BLaER1 treated with 17β-estradiol and CSF1 and Interleukin-3, amounts not matched to agents 10 nM and 100 nM (cell line): ENCODE measurements at regions not wholly inside any gene's neighbourhood (a gene's known extent, or its start where the extent isn't known, plus 50 kb on each side); places are given as distances from the start of the nearest gene placed in this dataset.

Source experiments
- H3K27ac ChIP-seq, 11 experiments: shearing (Covaris generic); formaldehyde crosslinking; 2 replicates each; pipeline ENCODE4 v1.8.1; 2022
- H3K27me3 ChIP-seq, 11 experiments: shearing (Covaris generic); formaldehyde crosslinking; 2 replicates each; pipeline ENCODE4 v1.8.1; 2022
- H3K36me3 ChIP-seq, 11 experiments: shearing (Covaris generic); formaldehyde crosslinking; 2 replicates each; pipeline ENCODE4 v1.8.1; 2022
- H3K4me1 ChIP-seq, 10 experiments: shearing (Covaris generic); formaldehyde crosslinking; 2 replicates each; pipeline ENCODE4 v1.8.1; 2022
- H3K4me2 ChIP-seq, 11 experiments: shearing (Covaris generic); formaldehyde crosslinking; 2 replicates each; pipeline ENCODE4 v1.8.1; 2022
- H3K4me3 ChIP-seq, 10 experiments: shearing (Covaris generic); formaldehyde crosslinking; 2 replicates each; pipeline ENCODE4 v1.8.1; 2022
- H3K9ac ChIP-seq, 11 experiments: shearing (Covaris generic); formaldehyde crosslinking; 2 replicates each; pipeline ENCODE4 v1.8.1; 2022
- H3K9me3 ChIP-seq, 11 experiments: shearing (Covaris generic); formaldehyde crosslinking; replicated peaks in 1 of 11; 2 replicates each; pipeline ENCODE4 v1.8.1; 2022
- H4K20me1 ChIP-seq, 11 experiments: shearing (Covaris generic); formaldehyde crosslinking; 2 replicates each; pipeline ENCODE4 v1.8.1; 2022
- Cebpa-rat ChIP-seq, 11 experiments: shearing (Covaris generic); IDR thresholded peaks; 2 replicates each; pipeline ENCODE4 v1.8.1; 2022

DNA sequence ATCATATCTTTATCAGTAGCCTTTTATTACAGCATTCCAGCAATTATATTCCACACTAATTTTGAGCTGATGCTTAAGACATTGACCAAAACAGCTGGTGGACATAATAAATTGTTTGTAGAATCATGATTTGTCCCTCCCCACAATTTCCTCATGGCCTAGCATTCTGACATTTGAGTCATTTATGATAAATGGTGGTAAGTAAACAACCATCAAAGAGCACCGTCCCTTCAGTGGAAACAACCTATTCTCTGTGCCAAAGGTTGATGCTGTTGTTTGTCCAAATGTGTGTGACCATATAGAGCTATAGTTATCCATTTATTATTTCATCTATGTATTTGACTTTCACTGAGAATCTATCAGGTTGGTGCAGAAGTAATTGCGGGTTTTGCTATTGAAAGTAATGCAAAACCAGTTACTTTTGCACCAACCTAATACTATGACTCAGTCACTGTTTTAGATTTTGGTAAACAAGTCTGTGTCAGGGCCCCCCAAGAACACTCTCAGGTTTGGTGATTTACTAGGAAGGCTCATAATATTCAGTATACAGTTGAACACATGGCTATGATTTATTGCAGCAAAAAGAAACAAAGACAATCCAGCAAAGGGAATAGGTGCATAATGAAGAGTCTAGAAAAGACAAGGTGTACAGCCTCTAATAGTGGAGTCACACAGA lies 608.7 kb upstream of the REG3G start:
- Histone ChIP-seq H3K4me2 (no peak overlapping the region), H3K9ac (no peak overlapping the region), H4K20me1 (no peaks in the 10 kb centered on the region), H3K4me3 (no peak overlapping the region), H3K27me3 (no peaks in the 10 kb centered on the region), H3K4me1 (no peaks in the 10 kb centered on the region), H3K27ac (no peak overlapping the region), H3K36me3 (no peaks in the 10 kb centered on the region), H3K9me3 (no peaks in the 10 kb centered on the region)
- no peak for TF ChIP-seq Cebpa-rat (IDR thresholded peaks at IDR 0.05)

DNA sequence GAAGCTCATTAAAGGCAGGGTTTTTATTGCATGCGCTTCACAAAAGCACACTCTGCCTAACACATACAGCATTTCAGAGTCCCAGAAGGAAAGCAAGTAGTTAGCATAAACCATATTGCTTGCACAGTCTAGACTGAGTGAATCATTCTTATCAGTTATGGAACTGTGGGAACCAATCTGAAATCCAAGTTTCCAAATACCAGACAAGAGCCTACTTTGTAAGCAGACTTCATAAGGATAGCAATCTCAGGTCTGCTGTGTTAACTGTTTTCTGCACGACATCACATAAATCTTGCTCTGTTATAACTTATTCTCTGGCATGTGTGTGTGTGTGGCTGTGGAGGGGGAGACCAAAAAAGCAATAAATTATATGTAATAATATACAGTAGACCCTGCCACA lies 608.1 kb upstream of the REG3G start:
- Histone ChIP-seq H3K4me2 (no peak overlapping the region), H3K9me3 (no peaks in the 10 kb centered on the region), H3K4me1 (no peaks in the 10 kb centered on the region), H3K36me3 (no peaks in the 10 kb centered on the region), H4K20me1 (no peaks in the 10 kb centered on the region), H3K27me3 (no peaks in the 10 kb centered on the region), H3K4me3 (no peak overlapping the region), H3K9ac (no peak overlapping the region), H3K27ac (no peak overlapping the region)
- no peak for TF ChIP-seq Cebpa-rat (IDR thresholded peaks at IDR 0.05)

DNA sequence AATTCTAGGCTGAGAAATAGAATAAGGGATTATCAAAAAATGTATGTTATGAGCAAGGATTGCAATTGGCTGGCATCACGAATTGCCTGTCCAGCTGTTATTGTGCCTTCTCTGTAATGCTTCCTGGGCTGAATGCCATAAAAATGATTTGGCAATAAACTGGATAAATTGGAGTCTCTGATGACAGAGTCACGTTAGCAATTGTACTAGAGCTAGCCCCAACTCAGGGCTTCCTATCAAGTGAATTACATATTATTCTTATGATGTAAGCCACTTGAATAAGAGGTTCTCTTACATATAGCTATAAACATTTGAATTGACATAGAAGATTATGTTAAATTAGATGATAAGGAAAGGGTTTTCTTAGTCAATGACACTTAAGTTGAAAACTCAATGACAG lies 607.5 kb upstream of the REG3G start:
- no peaks in the 10 kb centered on the region for H3K9me3 ChIP-seq
- H3K27ac ChIP-seq: no peak overlapping the region
- H3K36me3 ChIP-seq: no peaks in the 10 kb centered on the region
- H4K20me1 ChIP-seq: no peaks in the 10 kb centered on the region
- H3K27me3 ChIP-seq: no peaks in the 10 kb centered on the region
- H3K4me2 ChIP-seq: no peak overlapping the region
- no peak for TF ChIP-seq Cebpa-rat (IDR thresholded peaks at IDR 0.05)
- H3K4me1 ChIP-seq: no peaks in the 10 kb centered on the region
- no peak overlapping the region for H3K4me3 ChIP-seq
- no peak overlapping the region for H3K9ac ChIP-seq

DNA sequence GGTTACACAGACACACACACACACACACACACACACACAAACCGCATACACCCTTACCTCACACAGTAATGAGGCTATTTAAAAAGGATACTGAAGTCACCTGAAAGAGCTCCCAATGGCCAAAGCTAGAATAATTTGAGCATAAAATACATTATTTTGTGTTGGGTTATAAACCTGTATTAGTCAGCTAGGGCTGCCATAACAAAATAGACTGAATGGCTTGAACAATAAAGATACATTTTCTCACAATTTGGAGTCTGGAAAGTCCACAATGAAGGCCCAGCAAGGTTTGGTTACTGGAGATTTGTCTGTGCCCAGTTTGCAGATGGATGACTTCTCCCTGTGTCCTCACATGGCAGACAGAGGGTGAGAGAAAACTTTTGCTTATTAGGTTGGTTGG lies 605.4 kb upstream of the REG3G start:
- Histone ChIP-seq H3K36me3 (no peaks in the 10 kb centered on the region), H3K9me3 (no peaks in the 10 kb centered on the region), H4K20me1 (no peaks in the 10 kb centered on the region), H3K4me3 (no peak overlapping the region), H3K27me3 (no peaks in the 10 kb centered on the region), H3K9ac (no peak overlapping the region), H3K4me2 (no peak overlapping the region), H3K27ac (no peak overlapping the region), H3K4me1 (no peaks in the 10 kb centered on the region)
- no peak for TF ChIP-seq Cebpa-rat (IDR thresholded peaks at IDR 0.05)

DNA sequence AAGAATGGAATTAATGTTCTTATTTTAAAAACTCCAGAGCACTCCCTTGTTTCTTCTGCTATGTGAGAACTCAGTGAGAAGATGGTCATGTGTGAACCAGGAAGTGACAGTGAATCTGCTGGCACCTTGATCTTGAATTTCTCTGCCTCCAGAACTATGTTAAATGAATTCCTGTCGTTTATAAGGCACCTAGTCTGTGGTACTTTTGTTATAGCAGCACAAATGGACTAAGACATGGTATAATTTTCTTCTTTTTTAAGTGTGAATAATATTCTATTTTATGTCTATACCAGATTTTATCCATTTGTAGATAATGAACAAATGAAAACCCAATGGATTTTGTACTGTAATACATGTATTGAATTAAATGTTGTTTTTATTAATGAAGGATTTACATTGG lies 601.9 kb upstream of the REG3G start:
- Histone ChIP-seq H3K9ac (no peak overlapping the region), H3K9me3 (no peaks in the 10 kb centered on the region), H4K20me1 (no peaks in the 10 kb centered on the region), H3K4me3 (no peak overlapping the region), H3K27me3 (no peaks in the 10 kb centered on the region), H3K27ac (no peak overlapping the region), H3K4me1 (no peaks in the 10 kb centered on the region), H3K4me2 (no peak overlapping the region), H3K36me3 (no peaks in the 10 kb centered on the region)
- TF ChIP-seq Cebpa-rat (IDR thresholded peaks at IDR 0.05): no peak

DNA sequence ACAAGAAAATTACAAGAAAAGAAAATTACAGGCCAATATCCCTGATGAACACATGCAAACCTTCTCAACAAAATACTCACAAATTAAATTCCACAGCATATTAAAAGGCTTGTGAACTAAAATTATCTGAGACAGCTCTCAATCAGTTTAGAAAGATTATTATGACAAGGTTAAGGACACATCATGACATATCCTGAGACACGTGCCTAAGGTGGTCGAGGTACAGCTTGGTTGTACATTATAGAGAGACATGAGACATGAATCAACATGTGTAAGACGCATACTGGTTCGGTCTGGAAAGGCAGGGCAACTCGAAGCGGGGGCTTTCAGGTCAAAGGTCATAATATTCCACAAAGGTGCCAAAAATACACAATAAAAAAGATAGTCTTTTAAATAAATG lies 598.3 kb upstream of the REG3G start:
- Histone ChIP-seq H3K4me2 (no peak overlapping the region), H4K20me1 (no peaks in the 10 kb centered on the region; a peak in 1 of 22 replicates), H3K27ac (no peak overlapping the region), H3K27me3 (no peaks in the 10 kb centered on the region), H3K4me1 (no peaks in the 10 kb centered on the region), H3K36me3 (no peaks in the 10 kb centered on the region), H3K9me3 (no peaks in the 10 kb centered on the region), H3K9ac (no peak overlapping the region), H3K4me3 (no peak overlapping the region)
- TF ChIP-seq Cebpa-rat (IDR thresholded peaks at IDR 0.05): no peak

DNA sequence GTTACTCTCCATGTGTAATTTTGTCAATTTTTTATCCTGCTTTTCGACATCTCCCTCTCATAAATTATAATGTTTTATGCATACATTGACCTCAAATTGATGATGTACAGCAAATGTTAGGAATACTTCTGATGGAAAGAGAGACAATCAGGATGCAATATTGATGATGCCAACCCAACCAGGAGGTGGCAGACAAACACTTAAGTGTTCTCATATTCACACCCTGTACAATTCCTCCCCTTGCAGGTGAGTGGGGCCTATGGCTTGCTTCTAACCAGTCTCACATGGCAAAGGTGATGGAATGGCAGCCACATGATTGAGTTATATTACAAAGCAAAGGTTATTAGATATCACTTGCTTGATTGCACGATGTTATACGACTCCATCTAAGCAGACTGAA lies 594.3 kb upstream of the REG3G start:
- Histone ChIP-seq H3K4me1 (no peaks in the 10 kb centered on the region), H3K4me3 (no peak overlapping the region), H3K9me3 (no peaks in the 10 kb centered on the region), H3K36me3 (no peaks in the 10 kb centered on the region), H3K4me2 (no peak overlapping the region), H4K20me1 (no peaks in the 10 kb centered on the region; a peak in 1 of 22 replicates), H3K9ac (no peak overlapping the region), H3K27ac (no peak overlapping the region), H3K27me3 (no peaks in the 10 kb centered on the region)
- no peak for TF ChIP-seq Cebpa-rat (IDR thresholded peaks at IDR 0.05)

DNA sequence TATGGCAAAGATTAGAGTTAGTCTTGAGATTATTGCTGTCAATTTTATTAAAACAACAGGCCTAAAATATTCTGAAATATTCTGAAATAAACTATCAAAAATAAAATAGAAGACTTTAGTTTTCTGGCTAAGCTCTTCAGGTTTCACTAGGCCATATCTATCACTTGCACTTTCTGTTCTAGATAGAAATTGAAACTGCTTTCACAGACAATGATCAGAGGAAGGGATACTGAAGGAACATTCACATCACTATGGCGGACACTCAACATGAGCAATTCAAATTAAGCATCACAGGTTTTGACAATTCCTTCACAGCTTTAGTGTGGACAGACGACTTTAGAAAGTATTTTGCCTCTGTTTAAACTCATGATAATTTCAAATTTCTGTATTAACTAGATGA lies 586.4 kb upstream of the REG3G start:
- no peak overlapping the region for H3K9ac ChIP-seq
- no peaks in the 10 kb centered on the region for H4K20me1 ChIP-seq
- no peak overlapping the region for H3K27ac ChIP-seq
- H3K4me1 ChIP-seq: no peaks in the 10 kb centered on the region
- no peak overlapping the region for H3K4me2 ChIP-seq
- H3K4me3 ChIP-seq: no peak overlapping the region
- TF ChIP-seq Cebpa-rat (IDR thresholded peaks at IDR 0.05): no peak
- H3K9me3 ChIP-seq: no peaks in the 10 kb centered on the region
- no peaks in the 10 kb centered on the region for H3K36me3 ChIP-seq
- H3K27me3 ChIP-seq: no peaks in the 10 kb centered on the region

DNA sequence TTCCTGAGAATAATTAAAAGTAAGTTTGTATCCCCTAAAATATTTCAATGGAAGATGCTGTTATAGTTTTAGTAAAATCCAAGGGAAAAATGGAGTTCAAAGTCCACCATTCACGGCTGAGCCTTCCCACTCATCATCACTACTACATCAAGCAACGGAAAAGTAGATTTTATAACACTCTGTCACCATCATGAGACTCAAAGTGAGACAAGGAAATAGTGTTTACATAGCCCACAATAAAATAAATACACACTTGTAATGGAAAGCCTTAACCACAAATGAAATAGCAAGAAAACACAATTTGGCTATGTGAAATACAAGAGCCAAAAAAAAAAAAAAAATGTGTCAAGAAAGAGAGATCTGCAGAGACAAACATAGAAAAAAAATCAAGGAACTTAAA lies 569.9 kb upstream of the REG3G start:
- TF ChIP-seq Cebpa-rat (IDR thresholded peaks at IDR 0.05): no peak
- H4K20me1 ChIP-seq: no peaks in the 10 kb centered on the region

DNA sequence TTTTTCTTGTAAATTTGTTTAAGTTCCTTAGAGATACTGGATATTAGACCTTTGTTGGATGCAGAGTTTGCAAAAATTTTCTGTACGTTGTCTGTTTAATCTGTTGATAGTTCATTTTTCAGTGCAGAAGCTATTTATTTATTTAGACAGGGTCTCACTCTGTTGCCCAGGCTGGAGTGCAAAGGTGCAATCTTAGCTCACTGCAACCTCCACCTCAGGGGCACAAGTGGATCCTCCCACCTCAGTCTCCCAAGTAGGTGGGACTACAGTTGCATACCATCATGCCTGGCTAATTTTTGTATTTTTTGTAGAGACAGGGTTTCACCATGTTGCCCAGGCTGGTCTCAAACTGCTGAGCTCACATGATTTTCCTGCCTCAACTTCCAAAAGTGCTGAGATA lies 568.2 kb upstream of the REG3G start:
- Histone ChIP-seq H3K9ac (no peak overlapping the region), H4K20me1 (no peaks in the 10 kb centered on the region), H3K4me3 (no peak overlapping the region), H3K27me3 (no peaks in the 10 kb centered on the region), H3K9me3 (no peaks in the 10 kb centered on the region), H3K4me2 (no peak overlapping the region), H3K4me1 (no peaks in the 10 kb centered on the region), H3K36me3 (no peaks in the 10 kb centered on the region), H3K27ac (no peak overlapping the region)
- no peak for TF ChIP-seq Cebpa-rat (IDR thresholded peaks at IDR 0.05)

More for the DNA sequence above, 569.9 kb upstream of the REG3G start:
- Histone ChIP-seq H3K4me3 (no peak overlapping the region), H3K36me3 (no peaks in the 10 kb centered on the region), H3K9ac (no peak overlapping the region), H3K27me3 (no peaks in the 10 kb centered on the region), H3K4me2 (no peak overlapping the region), H3K9me3 (no peaks in the 10 kb centered on the region), H3K27ac (no peak overlapping the region), H3K4me1 (no peaks in the 10 kb centered on the region)
